ENCODE measurements at regions not wholly inside any gene's neighbourhood (a gene's known extent, or its start where the extent isn't known, plus 50 kb on each side); places are given as distances from the start of the nearest gene placed in this dataset.

GRCh38 chr14:22509036-22509709 is 79.9 kb downstream of the DAD1 start:
- H3K4me1 ChIP-seq (ENCODE audit: control insufficient read depth, extremely low read depth, insufficient read depth, low read length): no peaks in the 10 kb centered on the region
- no peak for DNase-seq (ENCODE audit: low read depth, low spot score)
- H2AFZ ChIP-seq (ENCODE audit: control insufficient read depth, low read length): no peak overlapping the region
- TF ChIP-seq EZH2 (IDR thresholded peaks at IDR 0.05; ENCODE audit: low read length): no peak
- no peak for TF ChIP-seq CTCF (optimal IDR thresholded peaks at IDR 0.05 in 1 of 3, IDR thresholded peaks at IDR 0.05 in 1 of 3, conservative IDR thresholded peaks at IDR 0.05 in 1 of 3; ENCODE audit: extremely low read depth in 1 of 3, insufficient read depth in 2 of 3, low read length in 3 of 3)
- no peaks in the 10 kb centered on the region for H3K27me3 ChIP-seq (ENCODE audit: control insufficient read depth, extremely low read depth, insufficient read depth, low read length)
- no peak overlapping the region for H3K27ac ChIP-seq (ENCODE audit: control insufficient read depth, insufficient read depth, low read length)
- no peaks in the 10 kb centered on the region for H3K79me2 ChIP-seq (ENCODE audit: control insufficient read depth, insufficient read depth, low read length)
- no peaks in the 10 kb centered on the region for H3K9me3 ChIP-seq (ENCODE audit: control insufficient read depth, low read depth, low read length)
- dilution Hi-C loops (cut with MboI; ENCODE audit: extremely low pct_ligation_motif_present, low sequenced_read_pairs): no loop called here
- H3K36me3 ChIP-seq (ENCODE audit: control insufficient read depth in 2 of 2, extremely low read depth in 1 of 2, insufficient read depth in 2 of 2, low read length in 2 of 2): no peaks in the 10 kb centered on the region
- H4K20me1 ChIP-seq (ENCODE audit: control insufficient read depth, extremely low read depth, insufficient read depth, low read length): no peaks in the 10 kb centered on the region
- no peak overlapping the region for H3K4me3 ChIP-seq (ENCODE audit: control insufficient read depth in 2 of 3, extremely low read depth in 1 of 3, insufficient read depth in 2 of 3, low read depth in 1 of 3, low read length in 3 of 3)
- no peaks in the 10 kb centered on the region for H3K9me1 ChIP-seq (ENCODE audit: control insufficient read depth, extremely low read depth, insufficient read depth, low read length)
- no peak overlapping the region for H3K4me2 ChIP-seq (ENCODE audit: control insufficient read depth, extremely low read depth, insufficient read depth, low read depth, low read length)
- no peak for FAIRE-seq
- no peak overlapping the region for H3K9ac ChIP-seq (ENCODE audit: control insufficient read depth, extremely low read depth, insufficient read depth, low read length)

- Histone ChIP-seq H3K4me3 (ENCODE audit: control insufficient read depth in 2 of 3, extremely low read depth in 1 of 3, insufficient read depth in 2 of 3, low read depth in 1 of 3, low read length in 3 of 3) (no peak overlapping the region), H3K27me3 (ENCODE audit: control insufficient read depth, extremely low read depth, insufficient read depth, low read length) (no peaks in the 10 kb centered on the region), H3K27ac (ENCODE audit: control insufficient read depth, insufficient read depth, low read length) (no peak overlapping the region), H4K20me1 (ENCODE audit: control insufficient read depth, extremely low read depth, insufficient read depth, low read length) (no peaks in the 10 kb centered on the region), H3K79me2 (ENCODE audit: control insufficient read depth, insufficient read depth, low read length) (no peaks in the 10 kb centered on the region), H3K9ac (ENCODE audit: control insufficient read depth, extremely low read depth, insufficient read depth, low read length) (no peak overlapping the region), H3K9me1 (ENCODE audit: control insufficient read depth, extremely low read depth, insufficient read depth, low read length) (no peaks in the 10 kb centered on the region), H3K9me3 (ENCODE audit: control insufficient read depth, low read depth, low read length) (no peaks in the 10 kb centered on the region), H3K4me2 (ENCODE audit: control insufficient read depth, extremely low read depth, insufficient read depth, low read depth, low read length) (no peak overlapping the region), H3K36me3 (ENCODE audit: control insufficient read depth in 2 of 2, extremely low read depth in 1 of 2, insufficient read depth in 2 of 2, low read length in 2 of 2) (no peaks in the 10 kb centered on the region), H2AFZ (ENCODE audit: control insufficient read depth, low read length) (no peak overlapping the region), H3K4me1 (ENCODE audit: control insufficient read depth, extremely low read depth, insufficient read depth, low read length) (no peaks in the 10 kb centered on the region)
- FAIRE-seq (no peak), DNase-seq (ENCODE audit: low read depth, low spot score) (no peak)
- dilution Hi-C loops (cut with MboI; ENCODE audit: extremely low pct_ligation_motif_present, low sequenced_read_pairs): no loop called here
- TF ChIP-seq CTCF (optimal IDR thresholded peaks at IDR 0.05 in 1 of 3, IDR thresholded peaks at IDR 0.05 in 1 of 3, conservative IDR thresholded peaks at IDR 0.05 in 1 of 3; ENCODE audit: extremely low read depth in 1 of 3, insufficient read depth in 2 of 3, low read length in 3 of 3): no peak
- TF ChIP-seq EZH2 (IDR thresholded peaks at IDR 0.05; ENCODE audit: low read length): no peak
Measured at GRCh38 chr14:22508662-22509035, 80.4 kb downstream of the DAD1 start.
